Cerebellar cortex (tissue), 1 donor: ENCODE measurements at regions not wholly inside any gene's neighbourhood (a gene's known extent, or its start where the extent isn't known, plus 50 kb on each side); places are given as distances from the start of the nearest gene placed in this dataset.

Experiments
- DNase-seq: peaks from one replicate; pipeline ENCODE4 v3.0.0-alpha.2; 2015; ENCODE audit warnings: low spot score

DNA sequence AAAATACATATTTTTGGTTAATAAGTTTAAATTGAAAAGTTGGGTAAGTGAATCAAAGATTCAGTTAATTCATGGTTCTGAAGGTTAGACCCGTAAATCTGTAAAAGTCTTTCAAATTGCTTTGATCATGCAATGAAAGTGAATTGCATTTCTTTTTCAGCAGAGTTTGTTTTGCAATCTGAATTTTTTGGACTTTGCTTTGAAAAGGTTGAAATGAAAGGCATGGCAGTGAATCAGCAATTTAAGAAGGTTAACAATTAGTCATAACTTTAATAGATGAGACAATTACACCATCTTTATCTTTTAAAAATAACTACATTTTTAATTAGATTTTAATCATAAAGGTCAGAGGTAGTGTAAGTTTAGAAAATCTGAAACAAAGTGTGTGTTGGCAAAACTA lies 310.9 kb upstream of the KCNJ16 start:
- no peak for DNase-seq

GRCh38 chr17:69769050-69769449 lies 306.0 kb upstream of the KCNJ16 start:
- DNase-seq, result no peak

DNA sequence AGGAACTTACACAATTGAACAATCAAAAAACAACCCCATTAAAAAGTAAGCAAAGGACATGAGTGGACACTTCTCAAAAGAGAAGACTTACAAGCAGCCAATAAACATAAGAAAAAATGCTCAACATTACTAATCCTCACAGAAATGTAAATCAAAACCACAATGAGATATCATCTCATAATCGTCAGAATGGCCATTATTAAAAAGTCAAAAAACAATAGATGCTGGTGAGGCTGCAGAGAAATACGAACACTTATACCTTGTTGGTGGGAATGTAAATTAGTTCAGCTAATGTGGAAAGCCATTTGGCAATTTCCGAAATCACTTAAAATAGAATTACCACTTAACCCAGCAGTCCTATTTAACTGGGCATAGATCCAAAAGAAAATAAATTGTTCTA lies 301.9 kb upstream of the KCNJ16 start:
- no peak for DNase-seq

DNA sequence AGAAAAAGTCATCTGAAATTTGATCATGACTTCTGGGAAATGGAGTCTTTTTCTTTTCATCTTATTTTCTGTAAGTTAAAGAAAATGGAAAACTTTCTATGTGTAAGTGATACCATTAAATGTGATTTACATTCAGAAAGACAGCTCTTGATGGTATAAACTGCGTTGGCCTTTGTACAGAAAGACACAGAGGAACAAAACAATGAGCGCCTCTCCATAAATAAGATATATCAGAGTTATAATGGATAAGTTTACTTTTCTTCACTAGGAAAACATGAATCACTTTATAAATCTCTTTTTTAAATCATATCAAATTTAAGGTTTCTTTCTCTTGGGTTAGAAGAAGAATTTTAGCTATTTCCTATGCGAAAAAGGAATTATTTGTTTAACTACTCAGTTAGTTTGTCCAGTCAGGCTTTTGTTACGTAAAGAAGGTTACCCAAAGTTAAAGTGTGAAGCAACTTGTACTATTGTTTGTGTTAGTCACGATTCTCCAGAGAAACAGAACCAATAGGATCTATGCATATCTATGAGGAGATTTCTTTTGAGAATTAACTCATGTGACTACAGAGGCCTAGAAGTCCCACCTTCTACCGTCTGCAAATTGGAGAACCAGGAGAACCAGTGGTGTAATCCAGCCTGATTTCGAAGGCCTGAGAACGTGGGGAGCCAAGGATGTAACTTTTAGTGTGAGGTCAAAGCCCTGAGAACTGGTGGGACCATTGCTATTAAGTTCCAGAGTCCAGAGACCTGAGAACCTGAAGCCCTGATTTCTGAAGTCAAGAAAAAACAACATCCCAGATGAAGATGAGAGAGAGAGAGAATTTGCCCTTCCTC lies 295.4 kb upstream of the KCNJ16 start:
- DNase-seq, result no peak

DNA sequence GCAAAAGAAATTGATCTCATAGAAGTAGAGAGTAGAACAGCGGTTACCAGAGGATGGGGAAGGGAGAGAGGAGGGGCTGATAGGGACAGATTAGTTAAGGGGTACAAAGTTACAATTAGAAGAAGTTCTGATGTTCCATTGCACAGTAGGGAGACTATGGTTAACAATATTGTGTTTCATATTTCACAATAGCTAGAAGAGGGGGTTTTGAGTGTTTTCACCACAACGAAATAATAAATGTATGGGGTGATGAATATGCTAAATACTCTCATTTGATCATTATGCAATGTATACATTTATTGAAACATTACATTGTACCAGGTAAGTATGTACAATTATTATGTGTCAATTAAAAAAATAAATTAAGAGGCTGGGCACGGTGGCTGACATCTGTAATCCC lies 291.2 kb upstream of the KCNJ16 start:
- no peak for DNase-seq

- no peak for DNase-seq
Measured at GRCh38 chr17:69788957-69789356, 286.1 kb upstream of the KCNJ16 start.

GRCh38 chr17:69796078-69796477 lies 278.9 kb upstream of the KCNJ16 start:
- DNase-seq, result no peak

DNA sequence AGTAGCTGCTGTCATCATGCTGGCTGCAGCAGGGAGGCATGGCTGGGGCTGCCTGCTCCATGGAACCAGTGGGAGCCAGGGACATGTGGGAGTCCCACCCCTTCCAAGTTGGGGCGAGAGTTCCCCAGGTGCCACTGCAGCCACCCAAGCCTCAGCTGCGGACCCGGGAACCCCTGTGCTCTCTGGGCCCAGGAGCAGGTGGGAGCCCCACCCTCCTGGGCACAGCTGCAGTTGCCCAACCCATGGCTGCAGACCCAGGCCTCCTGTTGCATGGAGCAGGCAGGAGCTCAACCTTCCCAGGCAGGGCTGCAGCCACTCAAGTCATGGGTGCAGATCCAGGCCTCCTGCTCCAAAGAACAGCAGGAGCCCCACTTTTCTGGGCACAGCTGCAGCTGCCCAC lies 274.2 kb upstream of the KCNJ16 start:
- no peak for DNase-seq

DNA sequence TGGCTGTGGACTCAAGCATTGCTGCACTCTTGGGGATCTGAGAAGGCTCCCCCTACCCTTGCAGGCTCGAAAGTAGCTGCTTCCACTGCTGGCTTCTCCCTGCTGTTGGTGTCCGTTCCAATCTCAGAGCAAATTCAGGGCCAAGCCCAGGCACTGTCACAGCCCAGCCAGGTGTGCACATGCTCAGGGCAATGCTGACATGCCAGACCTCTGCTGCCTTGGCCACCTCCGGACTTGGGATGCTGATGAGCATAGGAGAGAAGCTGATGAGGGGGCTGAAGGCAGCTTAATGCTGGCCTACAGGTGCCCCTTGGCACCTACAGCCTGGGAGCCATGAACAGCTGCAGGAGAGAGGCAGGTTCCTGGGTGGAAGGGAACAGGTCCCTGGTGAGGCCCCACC lies 273.7 kb upstream of the KCNJ16 start:
- no peak for DNase-seq

DNA sequence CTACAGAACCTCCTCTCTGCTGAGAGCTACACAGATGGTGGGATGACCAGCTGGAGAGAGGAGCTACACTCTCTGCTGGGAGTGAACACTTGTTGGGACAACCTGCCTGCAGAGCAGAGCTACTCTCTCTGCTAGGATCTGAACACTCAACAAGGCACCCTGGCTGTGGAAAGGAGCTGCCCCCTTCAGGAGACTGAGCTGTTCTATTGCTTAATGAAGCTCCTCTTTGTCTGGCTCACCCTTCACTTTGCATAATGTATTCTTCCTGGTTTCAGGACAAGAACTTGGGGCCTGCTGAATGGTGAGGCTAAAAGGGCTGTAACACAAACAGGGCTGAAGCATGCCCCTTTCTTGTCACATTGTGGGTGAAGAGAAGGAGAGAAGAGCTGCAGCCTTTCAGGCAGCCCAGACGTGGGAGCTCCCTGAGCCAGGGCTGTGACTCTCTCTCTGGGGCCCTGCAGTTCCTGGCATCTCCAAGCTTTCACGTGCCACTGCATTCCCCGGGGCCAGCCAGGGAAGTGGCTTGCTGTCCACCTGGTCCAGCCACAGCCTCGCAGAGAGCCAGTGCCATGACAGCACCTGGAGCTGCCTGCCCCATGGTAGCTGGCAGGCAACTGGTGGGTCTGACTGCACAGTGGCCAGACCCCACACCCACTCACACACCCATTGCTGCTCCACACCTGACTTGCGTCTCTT lies 272.8 kb upstream of the KCNJ16 start:
- DNase-seq, result peak; percentile 75

GRCh38 chr17:69809331-69809730 lies 265.7 kb upstream of the KCNJ16 start:
- peak; percentile 32 for DNase-seq

- peak; percentile 57 for DNase-seq
Measured at GRCh38 chr17:69810326-69810965, 264.6 kb upstream of the KCNJ16 start.

DNA sequence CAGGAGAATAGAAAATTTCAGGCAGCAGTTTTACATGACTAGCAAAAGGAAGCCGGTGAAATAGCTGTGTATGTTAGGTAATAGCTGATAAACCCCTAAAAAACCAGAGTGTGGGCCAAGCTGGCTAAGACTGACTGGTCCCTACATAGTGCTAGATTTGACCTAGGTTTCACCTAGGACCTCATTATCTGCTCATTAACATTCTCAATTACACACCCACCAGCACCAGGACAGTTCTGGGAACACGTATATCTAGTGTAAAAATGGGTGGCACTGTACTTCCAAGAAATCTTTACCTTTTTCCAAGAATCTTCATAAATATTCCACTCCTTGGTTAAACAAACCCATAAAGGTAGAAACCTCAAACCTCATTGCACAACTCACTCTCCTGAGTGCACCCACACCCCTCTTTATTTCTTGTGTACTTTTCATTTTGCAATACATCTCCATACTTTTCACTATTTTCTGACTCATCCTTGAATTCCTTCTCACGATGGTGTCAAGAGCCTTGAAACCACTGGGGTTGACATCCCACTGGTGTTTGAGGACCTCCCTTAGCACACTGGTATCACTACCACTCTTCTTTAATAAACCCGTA lies 262.7 kb upstream of the KCNJ16 start:
- no peak for DNase-seq

GRCh38 chr17:69814031-69814430 lies 261.0 kb upstream of the KCNJ16 start:
- peak; percentile 13 for DNase-seq

DNA sequence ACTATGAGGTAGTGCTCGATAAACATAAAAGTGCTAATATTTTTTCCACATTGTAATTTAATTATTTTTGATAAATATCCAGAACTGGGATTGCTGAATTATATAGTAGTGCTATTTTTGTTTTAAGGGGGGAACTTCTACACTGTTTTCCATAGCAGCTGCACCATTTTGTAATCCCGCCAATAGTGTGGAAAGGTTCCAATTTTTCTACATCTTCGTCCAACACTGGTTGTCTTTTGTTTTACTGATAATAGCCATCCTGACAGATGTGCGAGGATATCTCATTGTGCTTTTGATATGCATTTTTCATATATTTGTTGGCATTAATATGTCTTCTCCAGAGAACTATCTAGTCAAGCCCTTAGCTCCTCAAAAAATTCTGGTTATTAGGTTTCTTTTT lies 259.6 kb upstream of the KCNJ16 start:
- DNase-seq, result no peak

DNA sequence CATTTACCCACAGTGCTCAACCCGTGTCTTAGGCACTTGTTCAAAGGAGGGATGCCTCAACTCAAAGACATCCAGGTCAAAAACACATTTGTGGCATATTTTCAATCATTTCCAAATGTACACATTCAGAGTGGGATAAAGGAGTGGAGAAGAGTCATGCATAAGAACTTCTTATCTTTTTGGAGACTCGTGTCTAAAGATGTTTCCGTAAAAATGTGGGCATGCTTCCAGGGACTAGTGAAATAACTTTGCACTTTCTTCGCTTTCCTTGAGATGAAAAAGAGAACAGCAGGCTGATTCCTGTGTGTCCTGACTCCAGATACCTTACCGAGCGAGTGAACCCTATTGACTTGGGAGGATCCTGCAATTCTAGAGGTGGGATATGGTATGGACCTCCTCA lies 256.6 kb upstream of the KCNJ16 start:
- DNase-seq, result no peak

DNA sequence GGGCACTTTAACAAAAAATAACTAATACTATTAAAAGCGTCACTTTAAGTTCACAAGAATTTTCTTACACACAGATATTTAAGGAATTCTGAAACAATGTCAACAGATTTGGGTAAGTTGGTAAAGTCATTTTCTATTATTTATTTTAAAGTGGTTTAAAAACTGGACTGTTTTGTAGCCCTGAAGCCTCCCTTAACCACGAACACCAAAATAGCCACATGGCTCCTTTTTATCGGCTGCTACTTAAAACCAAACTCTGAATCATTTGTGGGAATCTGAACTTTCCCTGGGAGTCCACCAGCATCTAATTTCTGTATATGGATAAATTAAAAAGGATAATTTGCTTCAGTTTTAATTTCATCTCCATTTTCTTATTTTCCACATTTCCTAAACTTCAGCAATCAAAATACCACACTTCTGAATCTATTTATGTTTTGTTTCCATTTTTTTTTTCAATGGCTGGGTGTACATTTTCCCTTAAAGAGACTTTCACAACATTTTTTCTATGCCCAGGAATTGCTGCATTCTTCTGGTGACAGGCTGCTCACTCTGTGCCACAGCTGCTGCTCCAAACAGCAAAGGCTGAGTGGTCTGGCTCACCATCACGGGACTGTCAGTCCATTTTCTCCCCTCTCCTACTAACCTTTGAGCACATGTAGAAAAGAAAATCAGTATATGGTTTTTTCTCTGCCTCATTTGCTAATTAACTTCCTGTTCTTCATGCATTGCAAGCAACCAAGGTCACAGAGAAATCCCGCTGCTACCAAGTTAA lies 255.5 kb upstream of the KCNJ16 start:
- DNase-seq, result no peak

DNA sequence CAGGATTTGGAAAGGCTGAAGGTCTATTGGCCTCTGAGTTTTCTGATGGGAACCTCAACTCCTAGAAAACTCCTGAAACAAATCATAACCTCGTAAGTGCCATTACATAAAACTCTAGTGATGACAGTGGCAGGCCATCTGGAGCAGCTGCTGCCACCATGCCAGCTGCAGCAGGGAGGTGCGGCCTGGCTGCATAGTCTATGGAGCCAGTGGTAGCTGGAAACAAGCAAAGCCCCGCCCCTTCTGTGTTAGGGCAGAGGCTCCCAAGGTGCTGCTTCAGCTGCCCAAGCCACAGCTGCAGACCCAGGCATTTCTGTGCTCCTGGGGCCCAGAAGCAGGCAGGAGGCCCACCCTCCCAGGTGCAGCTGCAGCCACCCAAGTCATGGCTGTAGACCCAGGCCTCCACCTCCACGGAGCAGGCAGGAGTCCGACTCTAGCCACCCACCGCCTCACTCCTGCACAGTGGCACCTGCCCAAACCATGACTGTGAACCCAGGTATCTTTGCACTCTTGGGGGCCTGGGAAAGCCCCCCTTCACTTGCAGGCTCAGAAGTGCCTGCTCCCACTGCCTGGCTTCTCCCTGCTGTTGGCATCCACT lies 254.1 kb upstream of the KCNJ16 start:
- DNase-seq, result no peak

DNA sequence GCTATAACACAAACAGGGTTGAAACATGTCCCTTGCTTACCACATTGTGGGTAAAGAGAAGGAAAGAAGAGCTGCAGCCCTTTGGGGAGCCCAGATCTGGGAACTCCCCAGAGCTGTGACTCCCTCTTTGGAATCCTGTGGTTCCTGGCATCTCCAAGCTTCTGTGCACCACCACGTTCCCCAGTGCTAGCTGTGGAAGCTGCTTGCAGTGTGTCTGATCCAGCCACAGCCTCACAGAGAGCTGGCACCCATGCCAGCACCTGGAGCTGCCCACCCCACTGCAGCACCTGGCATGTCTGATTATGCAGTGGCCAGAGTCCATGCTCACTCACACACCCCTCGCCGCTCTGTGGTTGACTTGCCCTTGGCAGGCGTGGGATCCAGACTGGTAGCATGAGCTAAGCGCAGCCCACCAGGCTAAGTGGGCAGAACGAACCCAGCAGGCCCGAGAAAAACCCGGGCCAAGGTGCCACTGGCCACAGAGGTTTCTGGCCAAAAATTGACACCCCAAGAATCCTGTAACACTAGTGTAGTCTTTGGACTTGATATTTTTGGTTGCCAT lies 252.6 kb upstream of the KCNJ16 start:
- no peak for DNase-seq

DNA sequence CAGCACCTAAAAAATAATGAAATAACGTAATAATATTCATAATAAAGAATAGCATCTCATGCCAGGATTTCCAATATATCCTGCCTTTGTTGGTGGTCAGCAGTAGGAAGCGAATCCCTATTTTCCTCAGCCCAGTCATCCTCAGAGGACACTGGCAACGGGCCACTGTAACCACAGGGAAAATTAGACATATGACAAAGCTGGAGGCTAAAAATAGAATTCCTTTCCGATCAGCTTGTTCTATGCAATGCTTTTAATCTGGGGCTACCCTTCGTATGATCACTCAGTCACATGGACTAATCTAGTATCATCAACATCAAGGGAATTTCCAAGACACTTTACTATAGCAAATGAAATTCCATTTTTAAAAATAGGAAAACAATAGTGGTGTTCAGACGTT lies 246.9 kb upstream of the KCNJ16 start:
- DNase-seq, result no peak

DNA sequence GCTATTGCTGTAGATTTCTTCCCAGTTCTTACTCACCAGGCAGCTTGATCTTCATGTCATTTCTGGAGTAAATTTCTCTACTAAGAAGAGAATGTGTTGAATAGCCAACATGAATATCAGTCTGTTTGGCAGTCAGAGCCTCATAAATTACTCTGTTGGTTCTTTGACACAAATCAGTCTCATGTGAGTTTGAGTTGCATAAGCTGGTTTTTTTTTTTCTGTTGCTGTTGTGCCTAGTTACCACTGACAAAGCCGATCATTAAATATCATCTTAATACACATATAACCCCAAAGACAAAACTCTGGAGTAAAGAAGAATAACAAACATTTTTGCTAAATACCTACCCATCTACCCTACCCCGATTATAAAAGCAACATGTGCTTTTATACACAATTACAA lies 240.5 kb upstream of the KCNJ16 start:
- DNase-seq, result no peak
